Astrocyte (in vitro differentiated cells and primary cell): ENCODE measurements at regions not wholly inside any gene's neighbourhood (a gene's known extent, or its start where the extent isn't known, plus 50 kb on each side); places are given as distances from the start of the nearest gene placed in this dataset.

Experiments used
- DNase-seq: peaks from one replicate; pipeline ENCODE4 v3.0.0-alpha.2; 2010; ENCODE audit warnings: low read depth
- FAIRE-seq: peaks from 2 replicates; lab custom pipeline; 2011; peaks lifted over from hg19 to GRCh38; lab: Jason Lieb, UNC
- H2AFZ ChIP-seq: 2 replicates; pipeline ENCODE4 v1.6.0; 2012; ENCODE audit warnings: low read depth, low read length, inconsistent platforms
- H3K27ac ChIP-seq: 2 replicates; pipeline ENCODE4 v1.5.1; 2011; ENCODE audit warnings: low read depth, low read length, inconsistent platforms
- H3K27me3 ChIP-seq: 2 replicates; pipeline ENCODE4 v1.6.0; 2011; ENCODE audit warnings: low read length, inconsistent platforms; ENCODE audit not compliant: insufficient read depth
- H3K36me3 ChIP-seq: 2 replicates; pipeline ENCODE4 v1.5.1; 2011; ENCODE audit warnings: low read length, inconsistent platforms; ENCODE audit not compliant: insufficient read depth
- H3K4me1 ChIP-seq: 2 replicates; pipeline ENCODE4 v1.5.1; 2011; ENCODE audit warnings: low read length, inconsistent platforms; ENCODE audit not compliant: insufficient read depth
- H3K4me2 ChIP-seq: 2 replicates; pipeline ENCODE4 v1.6.0; 2012; ENCODE audit warnings: low read length, inconsistent platforms
- H3K4me3 ChIP-seq: 2 replicates; pipeline ENCODE4 v1.5.1; 2011; ENCODE audit warnings: low read depth, mild to moderate bottlenecking, low read length, inconsistent platforms; ENCODE audit not compliant: insufficient read depth
- H3K79me2 ChIP-seq: 2 replicates; pipeline ENCODE4 v1.6.0; 2012; ENCODE audit warnings: mild to moderate bottlenecking, low read length, inconsistent platforms; ENCODE audit not compliant: insufficient read depth
- H3K9ac ChIP-seq: 2 replicates; pipeline ENCODE4 v1.6.0; 2012; ENCODE audit warnings: mild to moderate bottlenecking, low read length, inconsistent platforms
- H3K9me3 ChIP-seq: 2 replicates; pipeline ENCODE4 v1.5.1; 2012; ENCODE audit warnings: low read depth, mild to moderate bottlenecking, low read length, inconsistent platforms; ENCODE audit not compliant: insufficient read depth
- H4K20me1 ChIP-seq: 2 replicates; pipeline ENCODE4 v1.6.0; 2012; ENCODE audit warnings: low read length, inconsistent platforms; ENCODE audit not compliant: insufficient read depth
- H3K27ac Mint-ChIP-seq: one replicate; pipeline ENCODE4 v1.8.0; 2021; ENCODE audit warnings: mild to moderate bottlenecking, mixed read lengths; ENCODE audit not compliant: unreplicated experiment
- H3K27me3 Mint-ChIP-seq: one replicate; pipeline ENCODE4 v1.8.0; 2021; ENCODE audit warnings: low read depth, mixed read lengths; ENCODE audit not compliant: unreplicated experiment
- H3K36me3 Mint-ChIP-seq: one replicate; pipeline ENCODE4 v1.8.0; 2021; ENCODE audit warnings: low read depth, mixed read lengths; ENCODE audit not compliant: unreplicated experiment
- H3K4me1 Mint-ChIP-seq: one replicate; pipeline ENCODE4 v1.8.0; 2021; ENCODE audit warnings: low read depth, mixed read lengths; ENCODE audit not compliant: unreplicated experiment
- H3K4me3 Mint-ChIP-seq: one replicate; pipeline ENCODE4 v1.8.0; 2021; ENCODE audit warnings: mild to moderate bottlenecking, moderate library complexity, mixed read lengths; ENCODE audit not compliant: unreplicated experiment
- H3K9me3 Mint-ChIP-seq: one replicate; pipeline ENCODE4 v1.8.0; 2021; ENCODE audit warnings: mild to moderate bottlenecking, mixed read lengths; ENCODE audit not compliant: unreplicated experiment
- EZH2 ChIP-seq: IDR thresholded peaks from 2 replicates; pipeline ENCODE4 v1.6.1; 2012; ENCODE audit warnings: mild to moderate bottlenecking, low read length, inconsistent platforms; ENCODE audit not compliant: insufficient read depth
- TF ChIP-seq, protein P1 (sequence below): IDR thresholded peaks from 2 replicates; pipeline ENCODE4 v1.5.1; 2011; ENCODE audit warnings: low read depth, mild to moderate bottlenecking, inconsistent platforms, low read length, moderate library complexity; ENCODE audit not compliant: insufficient read depth

DNA sequence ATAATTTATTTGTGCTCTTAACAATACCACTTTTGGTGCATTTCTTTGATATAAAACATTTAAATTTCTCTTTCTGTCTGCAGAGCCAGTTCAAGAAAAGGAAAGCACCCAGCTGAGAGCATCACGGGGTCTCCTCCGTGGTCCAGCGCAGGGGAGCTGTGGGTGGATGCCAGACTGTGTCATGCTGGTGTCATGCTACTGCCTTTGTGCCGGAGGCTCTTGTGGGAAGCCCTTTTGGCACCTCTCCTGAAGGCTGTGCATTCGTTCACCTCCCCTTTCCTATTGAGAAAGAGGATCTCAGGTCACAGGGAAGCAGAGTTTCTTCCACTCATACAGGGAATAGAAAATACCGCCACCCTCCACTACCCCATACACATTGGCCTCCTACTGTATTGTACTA is 450.4 kb downstream of the GALR1 start:
- Mint-ChIP-seq H3K4me3 (no peak overlapping the region), H3K36me3 (no peaks in the 10 kb centered on the region), H3K4me1 (no peaks in the 10 kb centered on the region), H3K27me3 (peaks cover 16% of the 10 kb centered on the region), H3K9me3 (peaks cover 3% of the 10 kb centered on the region), H3K27ac (no peak overlapping the region)
- TF ChIP-seq EZH2 = no peak
- TF ChIP-seq, protein P1, sequence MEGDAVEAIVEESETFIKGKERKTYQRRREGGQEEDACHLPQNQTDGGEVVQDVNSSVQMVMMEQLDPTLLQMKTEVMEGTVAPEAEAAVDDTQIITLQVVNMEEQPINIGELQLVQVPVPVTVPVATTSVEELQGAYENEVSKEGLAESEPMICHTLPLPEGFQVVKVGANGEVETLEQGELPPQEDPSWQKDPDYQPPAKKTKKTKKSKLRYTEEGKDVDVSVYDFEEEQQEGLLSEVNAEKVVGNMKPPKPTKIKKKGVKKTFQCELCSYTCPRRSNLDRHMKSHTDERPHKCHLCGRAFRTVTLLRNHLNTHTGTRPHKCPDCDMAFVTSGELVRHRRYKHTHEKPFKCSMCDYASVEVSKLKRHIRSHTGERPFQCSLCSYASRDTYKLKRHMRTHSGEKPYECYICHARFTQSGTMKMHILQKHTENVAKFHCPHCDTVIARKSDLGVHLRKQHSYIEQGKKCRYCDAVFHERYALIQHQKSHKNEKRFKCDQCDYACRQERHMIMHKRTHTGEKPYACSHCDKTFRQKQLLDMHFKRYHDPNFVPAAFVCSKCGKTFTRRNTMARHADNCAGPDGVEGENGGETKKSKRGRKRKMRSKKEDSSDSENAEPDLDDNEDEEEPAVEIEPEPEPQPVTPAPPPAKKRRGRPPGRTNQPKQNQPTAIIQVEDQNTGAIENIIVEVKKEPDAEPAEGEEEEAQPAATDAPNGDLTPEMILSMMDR = no peak
- no peaks in the 10 kb centered on the region for H3K9me3 ChIP-seq
- no peaks in the 10 kb centered on the region for H4K20me1 ChIP-seq
- H3K27me3 ChIP-seq = no peaks in the 10 kb centered on the region
- H3K79me2 ChIP-seq = no peaks in the 10 kb centered on the region
- no peak overlapping the region for H3K4me2 ChIP-seq
- no peak overlapping the region for H3K4me3 ChIP-seq
- no peak overlapping the region for H3K9ac ChIP-seq
- no peak for FAIRE-seq
- H3K27ac ChIP-seq = no peak overlapping the region
- peak; percentile 4 for DNase-seq
- no peaks in the 10 kb centered on the region for H3K4me1 ChIP-seq
- no peak overlapping the region for H2AFZ ChIP-seq
- H3K36me3 ChIP-seq = no peaks in the 10 kb centered on the region

DNA sequence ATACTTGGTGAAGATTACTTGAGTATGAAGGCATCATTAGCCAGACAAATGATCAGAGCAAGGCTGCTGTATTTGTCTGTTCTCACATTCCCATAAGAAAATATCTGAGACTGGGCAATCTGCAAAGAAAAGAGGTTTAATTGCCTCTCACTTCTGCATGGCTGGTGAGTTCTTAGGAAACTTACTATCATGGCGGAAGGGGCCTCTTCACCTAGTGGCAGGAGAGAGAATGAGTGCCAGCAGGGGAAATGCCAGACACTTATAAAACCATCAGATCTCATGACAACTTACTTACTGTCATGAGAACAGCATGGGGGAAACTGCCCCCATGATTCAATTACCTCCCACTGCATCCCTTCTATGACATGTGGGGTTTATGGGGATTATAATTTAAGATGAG is 452.3 kb downstream of the GALR1 start:
- Histone ChIP-seq H4K20me1 (no peaks in the 10 kb centered on the region), H3K9me3 (no peaks in the 10 kb centered on the region), H3K27ac (no peak overlapping the region), H3K36me3 (no peaks in the 10 kb centered on the region), H3K4me1 (no peaks in the 10 kb centered on the region), H3K79me2 (no peaks in the 10 kb centered on the region), H3K4me2 (no peak overlapping the region), H3K4me3 (no peak overlapping the region), H3K27me3 (no peaks in the 10 kb centered on the region), H3K9ac (no peak overlapping the region), H2AFZ (no peak overlapping the region)
- Mint-ChIP-seq H3K4me3 (no peak overlapping the region), H3K27ac (no peak overlapping the region), H3K9me3 (peaks cover 3% of the 10 kb centered on the region), H3K27me3 (peaks cover 17% of the 10 kb centered on the region), H3K36me3 (no peaks in the 10 kb centered on the region), H3K4me1 (no peaks in the 10 kb centered on the region)
- FAIRE-seq = no peak
- DNase-seq = no peak
- TF ChIP-seq, protein P1 = no peak
- no peak for TF ChIP-seq EZH2

DNA sequence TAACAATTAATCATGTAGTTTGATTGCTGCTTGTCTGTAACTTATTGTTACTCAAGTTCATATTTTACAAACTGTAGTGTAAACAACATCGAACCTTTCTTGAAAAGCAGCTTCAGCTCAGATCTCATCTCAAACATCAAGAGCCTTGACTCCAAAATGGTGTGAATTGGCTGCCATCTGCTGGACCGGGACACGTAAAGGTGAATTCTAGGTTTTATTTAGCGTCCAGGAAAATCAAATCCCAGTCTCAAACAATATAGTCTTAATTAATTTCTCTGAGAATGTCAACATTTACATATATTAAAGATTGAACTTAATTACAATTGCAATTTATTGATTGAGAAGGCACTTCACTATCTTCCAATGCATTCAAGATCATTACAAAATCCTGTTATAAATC is 453.0 kb downstream of the GALR1 start:
- Histone ChIP-seq H3K4me1 (no peaks in the 10 kb centered on the region), H3K27ac (no peak overlapping the region), H3K79me2 (no peaks in the 10 kb centered on the region), H3K27me3 (no peaks in the 10 kb centered on the region), H2AFZ (no peak overlapping the region), H3K4me2 (no peak overlapping the region), H4K20me1 (no peaks in the 10 kb centered on the region), H3K4me3 (no peak overlapping the region), H3K36me3 (no peaks in the 10 kb centered on the region), H3K9ac (no peak overlapping the region), H3K9me3 (no peaks in the 10 kb centered on the region)
- no peak overlapping the region for H3K4me3 Mint-ChIP-seq
- H3K36me3 Mint-ChIP-seq = no peaks in the 10 kb centered on the region
- H3K27me3 Mint-ChIP-seq = peaks cover 17% of the 10 kb centered on the region
- H3K9me3 Mint-ChIP-seq = peaks cover 3% of the 10 kb centered on the region
- H3K27ac Mint-ChIP-seq = no peak overlapping the region
- no peak for DNase-seq
- TF ChIP-seq EZH2 = no peak
- TF ChIP-seq, protein P1 = peak; percentile 28
- no peak for FAIRE-seq
- H3K4me1 Mint-ChIP-seq = no peaks in the 10 kb centered on the region
